Aorta (tissue), 5 donors: ENCODE measurements at regions not wholly inside any gene's neighbourhood (a gene's known extent, or its start where the extent isn't known, plus 50 kb on each side); places are given as distances from the start of the nearest gene placed in this dataset.
"Not testable (repeated sequence)": the region's sequence is repeated elsewhere in the genome, so short reads cannot be mapped to it uniquely, and the experiment has no call there.

ENCODE experiments used
- ATAC-seq: fragments of 200-7000 bp; cut with Tn5 transposase; one replicate; pipeline ENCODE4 v1.9.1; 2022; ENCODE audit warnings: moderate library complexity; ENCODE audit not compliant: low FRiP score
- DNase-seq, 2 donors: peaks; one replicate each; pipeline ENCODE4 v3.0.0-alpha.2; 2020
- H3K27ac ChIP-seq, 2 donors: one replicate each; pipeline ENCODE4 v1.5.1; 2013; ENCODE audit warnings: low read length in 2 of 2, mild to moderate bottlenecking in 2 of 2, moderate library complexity in 2 of 2, control low read depth in 1 of 2, inconsistent platforms in 1 of 2, low read depth in 1 of 2
- H3K27me3 ChIP-seq, 2 donors: one replicate each; pipeline ENCODE4 v1.6.1; 2013; ENCODE audit warnings: control low read depth in 1 of 2, low read length in 1 of 2, mild to moderate bottlenecking in 1 of 2, moderate library complexity in 1 of 2; ENCODE audit not compliant: insufficient read depth in 2 of 2, control insufficient read depth in 1 of 2
- H3K36me3 ChIP-seq, 2 donors: one replicate each; pipeline ENCODE4 v1.6.1; 2013; ENCODE audit warnings: control low read depth in 1 of 2, low read length in 1 of 2, mild to moderate bottlenecking in 1 of 2; ENCODE audit not compliant: insufficient read depth in 2 of 2, control insufficient read depth in 1 of 2
- H3K4me1 ChIP-seq, 2 donors: one replicate each; pipeline ENCODE4 v1.6.1; 2013; ENCODE audit warnings: low read length in 2 of 2, control low read depth in 1 of 2, mild to moderate bottlenecking in 1 of 2, moderate library complexity in 1 of 2; ENCODE audit not compliant: insufficient read depth in 2 of 2, control insufficient read depth in 1 of 2
- H3K4me3 ChIP-seq, 2 donors: one replicate each; pipeline ENCODE4 v1.5.1; 2013; ENCODE audit warnings: low read length in 2 of 2, control low read depth in 1 of 2, mild to moderate bottlenecking in 1 of 2
- H3K9me3 ChIP-seq: one replicate; pipeline ENCODE4 v1.6.1; 2013; ENCODE audit warnings: mild to moderate bottlenecking, low read length; ENCODE audit not compliant: control insufficient read depth
- WGBS, 2 donors: extraction: QIAGEN DNeasy Blood & Tissue Kit; methylation state at CpG; one replicate each; pipeline ENCODE4 v1.1.7; 2013; 5-methylcytosine and 5-hydroxymethylcytosine counted together
- intact Hi-C, 2 donors: fragments of 100-400 bp; cut with DNase I; formaldehyde crosslinking; loops; one replicate each; pipeline versions ENCODE4 v1.14.2 to v1.15.0; 2022
- donor health status: healthy with polysubstance abuse.
- donor health status: Bipolar disorder and iron deficiency.
- donor health status: DM: no; HTN: no; CAD: no.
- donor health status: DM: no; HTN: no; CAD: no.
- donor health status: DM: yes; HTN: yes; CAD: no.

DNA sequence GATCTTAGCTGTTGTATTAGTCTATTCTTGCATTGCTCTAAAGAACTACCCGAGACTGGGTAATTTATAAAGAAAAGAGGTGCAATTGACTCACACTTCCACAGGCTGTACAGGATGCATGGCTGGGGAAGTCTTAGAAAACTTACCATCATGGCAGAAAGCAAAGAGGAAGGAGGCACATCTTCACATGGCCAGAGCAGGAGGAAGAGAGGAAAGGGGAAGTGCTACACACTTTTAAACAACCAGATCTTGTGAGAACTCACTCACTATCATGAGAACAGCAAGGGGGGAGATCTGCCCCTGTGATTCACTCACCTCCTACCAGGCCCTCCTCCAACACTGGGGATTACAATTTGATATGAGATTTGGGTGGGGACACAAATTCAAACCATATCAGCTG is 494.2 kb upstream of the CCDC196 start:
- H3K27me3 ChIP-seq, intact Hi-C loops, H3K4me1 ChIP-seq, H3K9me3 ChIP-seq, H3K36me3 ChIP-seq, ATAC-seq, DNase-seq, H3K4me3 ChIP-seq, H3K27ac ChIP-seq: not testable (repeated sequence)
- WGBS, 2 donors: 64 to 67% methylated on average over 1 of the region's 1 CpG

- Histone ChIP-seq H3K4me1 (no peaks in the 10 kb centered on the region), H3K4me3 (no peak overlapping the region), H3K36me3 (no peaks in the 10 kb centered on the region), H3K9me3 (peaks cover 1% of the 10 kb centered on the region), H3K27me3 (peaks cover 0 to 3% of the 10 kb centered on the region in 2 donors), H3K27ac (no peak overlapping the region)
- ATAC-seq (no peak), DNase-seq (no peak)
- intact Hi-C loops: no loop called here
- WGBS, 2 donors: 53 to 62% methylated on average over 3 of the region's 3 CpGs
Measured at GRCh38 chr14:65993103-65993502, 493.1 kb upstream of the CCDC196 start.

GRCh38 chr14:65993996-65994395 is 492.2 kb upstream of the CCDC196 start:
- Histone ChIP-seq H3K36me3 (no peaks in the 10 kb centered on the region), H3K9me3 (peaks cover 3% of the 10 kb centered on the region), H3K27me3 (peaks cover 0 to 3% of the 10 kb centered on the region in 2 donors), H3K27ac (no peak overlapping the region), H3K4me1 (no peaks in the 10 kb centered on the region), H3K4me3 (no peak overlapping the region)
- no peak for ATAC-seq
- WGBS, 2 donors: 58 to 63% methylated on average over 5 of the region's 5 CpGs
- DNase-seq: no peak
- intact Hi-C loops: no loop called here

DNA sequence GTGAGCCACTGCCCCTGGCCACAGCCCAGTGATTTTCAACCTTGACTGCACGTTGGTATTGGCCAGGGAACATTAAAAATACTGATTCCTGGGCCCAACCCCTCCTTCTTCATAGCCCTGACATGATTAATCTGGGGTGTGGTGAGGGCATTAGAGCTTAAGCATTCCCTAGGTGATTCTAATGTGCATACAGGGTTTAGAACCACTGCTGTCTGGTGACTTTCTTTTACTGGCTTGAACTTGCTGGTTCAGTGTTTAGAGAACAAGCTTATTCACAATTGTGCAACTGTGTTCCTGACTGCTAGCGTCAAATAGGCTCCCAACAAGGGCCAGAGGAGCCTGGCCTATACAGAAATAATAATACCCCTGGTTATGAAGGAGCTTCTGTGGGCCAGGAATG is 488.8 kb upstream of the CCDC196 start:
- no peak for ATAC-seq
- 73 to 84% methylated on average over 2 of the region's 2 CpGs for WGBS, 2 donors
- Histone ChIP-seq H3K9me3 (peaks cover 6% of the 10 kb centered on the region), H3K27me3 (peaks cover 0 to 8% of the 10 kb centered on the region in 2 donors), H3K36me3 (no peaks in the 10 kb centered on the region), H3K4me3 (no peak overlapping the region), H3K4me1 (no peaks in the 10 kb centered on the region), H3K27ac (no peak overlapping the region)
- DNase-seq: no peak
- intact Hi-C loops: no loop called here

- peaks cover 0 to 8% of the 10 kb centered on the region in 2 donors for H3K27me3 ChIP-seq
- H3K36me3 ChIP-seq: no peaks in the 10 kb centered on the region
- no peak overlapping the region for H3K4me3 ChIP-seq
- 72 to 74% methylated on average over 1 of the region's 1 CpG for WGBS, 2 donors
- ATAC-seq: no peak
- DNase-seq: no peak
- no peak overlapping the region for H3K27ac ChIP-seq
- H3K9me3 ChIP-seq: peaks cover 10% of the 10 kb centered on the region
- intact Hi-C loops: no loop called here
- H3K4me1 ChIP-seq: no peaks in the 10 kb centered on the region
Measured at GRCh38 chr14:65999865-66000264, 486.3 kb upstream of the CCDC196 start.

DNA sequence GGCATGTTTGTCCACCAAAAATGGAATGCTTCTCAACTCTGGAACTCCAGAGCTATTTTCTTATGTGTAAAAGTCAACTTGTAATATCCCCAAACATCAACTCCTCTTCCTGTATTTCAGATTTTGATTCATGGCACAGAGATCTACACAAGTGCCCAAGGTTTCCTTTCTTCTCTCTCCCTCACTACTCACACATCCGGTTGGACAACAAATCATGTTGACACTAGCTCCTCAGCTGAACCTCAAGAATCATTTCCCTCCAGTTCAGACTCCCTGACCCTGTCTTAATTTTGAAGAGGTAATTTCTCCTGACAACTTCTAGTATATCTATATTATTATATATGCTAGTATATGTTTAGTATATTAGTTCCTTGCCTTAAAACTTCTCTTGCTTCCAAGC is 485.4 kb upstream of the CCDC196 start:
- intact Hi-C loops: no loop called here
- Histone ChIP-seq H3K4me1 (no peaks in the 10 kb centered on the region), H3K4me3 (no peak overlapping the region), H3K27ac (no peak overlapping the region), H3K9me3 (peaks cover 10% of the 10 kb centered on the region), H3K27me3 (peaks cover 0 to 8% of the 10 kb centered on the region in 2 donors), H3K36me3 (no peaks in the 10 kb centered on the region)
- 44 to 85% methylated on average over 1 of the region's 1 CpG for WGBS, 2 donors
- DNase-seq: no peak
- no peak for ATAC-seq

DNA sequence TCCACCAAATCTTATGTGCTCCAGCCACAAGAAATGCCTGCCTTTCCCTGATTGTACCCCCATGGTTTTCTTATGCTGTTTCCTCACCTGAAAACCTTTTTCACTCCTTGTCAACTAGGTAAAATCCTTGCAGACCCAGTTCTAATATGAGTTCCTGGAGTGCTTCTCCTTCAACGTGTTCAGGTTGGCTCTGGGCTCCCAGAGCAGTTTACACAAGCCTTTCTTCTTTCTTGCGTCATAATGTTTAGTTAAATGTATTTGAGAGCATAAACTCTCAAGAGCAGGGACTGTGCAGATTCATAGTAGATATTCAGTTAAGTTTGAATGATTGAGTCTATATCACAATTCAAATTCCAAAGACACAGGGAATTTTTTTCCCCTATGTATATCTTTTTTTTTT is 484.8 kb upstream of the CCDC196 start:
- Histone ChIP-seq H3K4me1 (no peaks in the 10 kb centered on the region), H3K27ac (no peak overlapping the region), H3K4me3 (no peak overlapping the region), H3K9me3 (peaks cover 11% of the 10 kb centered on the region), H3K36me3 (no peaks in the 10 kb centered on the region), H3K27me3 (peaks cover 0 to 8% of the 10 kb centered on the region in 2 donors)
- 64 to 70% methylated on average over 2 of the region's 2 CpGs for WGBS, 2 donors
- ATAC-seq (no peak), DNase-seq (no peak)
- intact Hi-C loops: no loop called here

- H3K4me1 ChIP-seq: no peaks in the 10 kb centered on the region
- DNase-seq (no peak), ATAC-seq (no peak)
- 56 to 59% methylated on average over 10 of the region's 10 CpGs for WGBS, 2 donors
- no peak overlapping the region for H3K27ac ChIP-seq
- no peak overlapping the region for H3K4me3 ChIP-seq
- peaks cover 0 to 6% of the 10 kb centered on the region in 2 donors for H3K27me3 ChIP-seq
- peaks cover 11% of the 10 kb centered on the region for H3K9me3 ChIP-seq
- intact Hi-C loops: no loop called here
- no peaks in the 10 kb centered on the region for H3K36me3 ChIP-seq
Measured at GRCh38 chr14:66003082-66003730, 483.0 kb upstream of the CCDC196 start.

- no peak for ATAC-seq
- no peaks in the 10 kb centered on the region for H3K4me1 ChIP-seq
- peaks cover 6% of the 10 kb centered on the region for H3K9me3 ChIP-seq
- H3K36me3 ChIP-seq: no peaks in the 10 kb centered on the region
- DNase-seq: no peak
- no peak overlapping the region for H3K4me3 ChIP-seq
- H3K27me3 ChIP-seq: peaks cover 0 to 3% of the 10 kb centered on the region in 2 donors
- WGBS, 2 donors: 7 to 15% methylated on average over 2 of the region's 2 CpGs
- intact Hi-C loops: no loop called here
- H3K27ac ChIP-seq: no peak overlapping the region
Measured at GRCh38 chr14:66005900-66006434, 480.2 kb upstream of the CCDC196 start.
